OCI-LY3 (cell line): ENCODE measurements at regions not wholly inside any gene's neighbourhood (a gene's known extent, or its start where the extent isn't known, plus 50 kb on each side); places are given as distances from the start of the nearest gene placed in this dataset.

Experiments used
- CTCF ChIP-seq: fragments of 200-600, 300-600 bp; sonication (generic); IDR thresholded peaks from 2 replicates; pipeline ENCODE4 v1.5.1; 2014; ENCODE audit warnings: antibody characterized with exemption, low read length, low read depth
- EZH2phosphoT487 ChIP-seq: fragments of 200-600 bp; shearing (Covaris generic); IDR thresholded peaks from 2 replicates; pipeline ENCODE4 v1.6.1; 2018; ENCODE audit warnings: antibody characterized with exemption, mixed run types, low read depth

DNA sequence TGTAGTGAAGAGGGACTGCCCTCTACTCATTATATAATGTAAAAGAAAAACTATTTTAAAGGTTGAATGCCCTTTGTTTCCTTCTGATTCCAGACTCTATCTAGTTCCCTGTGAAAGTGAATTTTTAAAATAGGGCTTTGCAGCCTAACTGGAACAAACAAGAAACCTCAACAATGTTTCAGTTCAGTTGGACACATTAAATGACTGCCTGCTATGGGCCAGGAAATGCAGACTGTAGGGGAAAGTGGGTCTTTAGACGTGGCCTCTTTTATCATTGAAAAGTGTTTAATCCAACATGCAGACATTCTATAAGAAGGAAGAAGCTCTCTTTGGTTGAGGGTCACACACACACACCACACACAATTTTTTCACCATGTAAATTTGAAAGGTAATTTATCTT, 289.1 kb downstream of the ICE1 start:
- no peak for TF ChIP-seq CTCF
- no peak for TF ChIP-seq EZH2phosphoT487
